Activated CD4-positive, alpha-beta memory T cell treated with anti-CD3 and anti-CD28 coated beads, Interleukin-2, amount 10 ng/mL, durations not matched to agents 7 days and 5 days (primary cell): ENCODE measurements at regions not wholly inside any gene's neighbourhood (a gene's known extent, or its start where the extent isn't known, plus 50 kb on each side); places are given as distances from the start of the nearest gene placed in this dataset.
A peak's percentile ranks its signal among the peaks of the same experiment; 100 is the strongest.

Experiments
- CTCF ChIA-PET: fragments of 350-600 bp; sonication (Branson Sonifier 250); formaldehyde crosslinking; loops from one replicate; lab custom pipeline; 2021; ENCODE audit warnings: antibody characterized with exemption, inconsistent platforms; lab: Charles Lee
- POLR2A ChIA-PET: fragments of 350-600 bp; sonication (Branson Sonifier 250); formaldehyde crosslinking; loops from one replicate; lab custom pipeline; 2021; ENCODE audit warnings: antibody characterized with exemption; lab: Charles Lee
- DNase-seq: peaks from one replicate; pipeline ENCODE4 v3.0.0-alpha.2; 2020
- H3K27ac Mint-ChIP-seq: one replicate; pipeline ENCODE4 v1.8.0; 2021; ENCODE audit warnings: mild to moderate bottlenecking, mixed read lengths
- H3K27me3 Mint-ChIP-seq: one replicate; pipeline ENCODE4 v1.8.0; 2021; ENCODE audit warnings: mixed read lengths
- H3K36me3 Mint-ChIP-seq: one replicate; pipeline ENCODE4 v1.8.0; 2021; ENCODE audit warnings: low read depth, mixed read lengths
- H3K4me1 Mint-ChIP-seq: one replicate; pipeline ENCODE4 v1.8.0; 2021; ENCODE audit warnings: mixed read lengths
- H3K4me3 Mint-ChIP-seq: one replicate; pipeline ENCODE4 v1.8.0; 2021; ENCODE audit warnings: mild to moderate bottlenecking, mixed read lengths
- H3K9me3 Mint-ChIP-seq: one replicate; pipeline ENCODE4 v1.8.0; 2021; ENCODE audit warnings: mixed read lengths

GRCh38 chr1:114286179-114286578 is 132.5 kb upstream of the SYT6 start:
- H3K9me3 Mint-ChIP-seq, result no peaks in the 10 kb centered on the region
- no peaks in the 10 kb centered on the region for H3K36me3 Mint-ChIP-seq
- H3K4me3 Mint-ChIP-seq, result no peak overlapping the region
- no peak overlapping the region for H3K27ac Mint-ChIP-seq
- peaks cover 3% of the 10 kb centered on the region for H3K4me1 Mint-ChIP-seq
- ChIA-PET POLR2A (no interaction called here), CTCF (interaction anchor here (1.4 to 1.8 kb wide), 2 partner anchors 10 to 40 kb away, joined by 4 read pairs; no protein-coding TSS in a partner anchor)
- H3K27me3 Mint-ChIP-seq, result no peaks in the 10 kb centered on the region
- DNase-seq, result no peak

DNA sequence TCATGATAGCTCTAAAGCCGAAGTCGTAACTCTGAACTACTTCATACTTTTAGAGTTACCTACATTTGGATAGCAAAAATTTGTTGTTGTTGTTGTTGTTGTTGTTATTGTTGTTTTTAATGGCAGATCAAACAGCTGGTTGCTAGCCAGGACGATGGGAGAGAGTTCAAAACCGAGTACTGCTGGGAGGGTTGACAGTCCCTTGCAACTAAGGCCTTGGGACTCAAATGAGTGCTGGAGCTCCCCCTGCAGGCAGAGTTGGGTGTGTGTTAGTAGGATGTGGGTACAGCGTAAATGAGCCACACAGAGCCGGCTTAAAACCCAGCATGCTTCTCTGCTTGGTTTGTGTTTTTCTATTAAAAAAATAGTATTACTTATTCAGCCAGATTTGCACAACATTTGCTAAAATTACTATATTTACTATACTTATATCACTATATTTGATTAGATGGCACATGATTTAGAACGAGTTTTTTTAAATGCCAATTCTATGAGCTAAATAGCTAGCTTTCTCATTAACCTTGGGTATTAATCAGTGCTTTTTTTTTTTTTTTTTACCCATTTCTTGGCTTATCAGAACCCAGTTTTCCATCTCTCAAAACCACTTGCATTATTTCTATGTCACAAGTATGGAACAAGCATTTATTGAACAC is 129.2 kb upstream of the SYT6 start:
- CTCF ChIA-PET, result interaction anchor here (0.6 to 3.7 kb wide), 46 partner anchors 9 to 765 kb away, joined by 3 to 35 read pairs (median 4); partner anchors contain the start of gene OLFML3
- H3K4me3 Mint-ChIP-seq, result no peak overlapping the region
- POLR2A ChIA-PET, result interaction anchor here (0.7 to 1.2 kb wide), 4 partner anchors 64 to 353 kb away, joined by 3 read pairs; partner anchors contain the start of gene HIPK1

DNA sequence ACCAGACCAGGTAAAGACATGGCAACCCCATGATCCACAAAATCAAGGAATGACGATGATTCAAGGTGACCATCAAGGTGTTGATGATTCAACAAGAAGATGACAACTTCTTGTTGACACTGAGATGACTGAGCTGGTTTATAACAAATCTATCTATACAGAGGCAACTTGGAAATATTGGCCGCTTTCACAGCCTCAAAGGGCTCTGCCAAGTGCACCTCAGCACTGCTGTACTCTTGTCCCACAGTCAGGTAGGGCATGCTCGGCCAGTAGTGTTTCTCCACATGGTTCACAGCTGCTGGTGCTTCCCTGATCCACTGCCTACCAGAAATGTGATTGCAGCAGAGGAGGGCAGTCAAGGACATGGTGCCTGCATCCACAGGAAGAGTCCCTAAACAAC is 125.2 kb upstream of the SYT6 start:
- ChIA-PET CTCF (no interaction called here), POLR2A (no interaction called here)
- Mint-ChIP-seq H3K9me3 (no peaks in the 10 kb centered on the region), H3K27ac (no peak overlapping the region), H3K4me1 (peaks cover 3% of the 10 kb centered on the region), H3K4me3 (no peak overlapping the region), H3K36me3 (no peaks in the 10 kb centered on the region), H3K27me3 (peaks cover 18% of the 10 kb centered on the region)
- DNase-seq, result no peak

More for the DNA sequence above, 129.2 kb upstream of the SYT6 start:
- DNase-seq, result peak; percentile 88
- Mint-ChIP-seq H3K36me3 (no peaks in the 10 kb centered on the region), H3K9me3 (no peaks in the 10 kb centered on the region), H3K27ac (no peak overlapping the region), H3K27me3 (peaks cover 3% of the 10 kb centered on the region), H3K4me1 (peaks cover 3% of the 10 kb centered on the region)

GRCh38 chr1:114278430-114278829 is 124.8 kb upstream of the SYT6 start:
- peaks cover 18% of the 10 kb centered on the region for H3K27me3 Mint-ChIP-seq
- H3K9me3 Mint-ChIP-seq, result no peaks in the 10 kb centered on the region
- no peak overlapping the region for H3K4me3 Mint-ChIP-seq
- H3K36me3 Mint-ChIP-seq, result no peaks in the 10 kb centered on the region
- no peak for DNase-seq
- peaks cover 3% of the 10 kb centered on the region for H3K4me1 Mint-ChIP-seq
- no peak overlapping the region for H3K27ac Mint-ChIP-seq
- ChIA-PET POLR2A (no interaction called here), CTCF (no interaction called here)

- Mint-ChIP-seq H3K27me3 (peaks cover 26% of the 10 kb centered on the region), H3K27ac (no peak overlapping the region), H3K9me3 (no peaks in the 10 kb centered on the region), H3K4me3 (no peak overlapping the region), H3K36me3 (no peaks in the 10 kb centered on the region), H3K4me1 (no peaks in the 10 kb centered on the region)
- ChIA-PET CTCF (interaction anchor here (1.3 to 1.9 kb wide), 2 partner anchors 8 to 12 kb away, joined by 4 to 5 read pairs; no protein-coding TSS in a partner anchor), POLR2A (no interaction called here)
- DNase-seq, result no peak
Observed at GRCh38 chr1:114274621-114275317, 121.1 kb upstream of the SYT6 start.

GRCh38 chr1:114272593-114272992 is 118.9 kb upstream of the SYT6 start:
- H3K9me3 Mint-ChIP-seq, result no peaks in the 10 kb centered on the region
- H3K27ac Mint-ChIP-seq, result no peak overlapping the region
- H3K4me1 Mint-ChIP-seq, result peaks cover 2% of the 10 kb centered on the region
- peaks cover 25% of the 10 kb centered on the region for H3K27me3 Mint-ChIP-seq
- no peaks in the 10 kb centered on the region for H3K36me3 Mint-ChIP-seq
- no peak overlapping the region for H3K4me3 Mint-ChIP-seq
- POLR2A ChIA-PET, result no interaction called here
- CTCF ChIA-PET, result interaction anchor here (1.3 to 3.8 kb wide), 2 partner anchors 10 to 296 kb away, joined by 3 to 25 read pairs; no protein-coding TSS in a partner anchor
- DNase-seq, result no peak

DNA sequence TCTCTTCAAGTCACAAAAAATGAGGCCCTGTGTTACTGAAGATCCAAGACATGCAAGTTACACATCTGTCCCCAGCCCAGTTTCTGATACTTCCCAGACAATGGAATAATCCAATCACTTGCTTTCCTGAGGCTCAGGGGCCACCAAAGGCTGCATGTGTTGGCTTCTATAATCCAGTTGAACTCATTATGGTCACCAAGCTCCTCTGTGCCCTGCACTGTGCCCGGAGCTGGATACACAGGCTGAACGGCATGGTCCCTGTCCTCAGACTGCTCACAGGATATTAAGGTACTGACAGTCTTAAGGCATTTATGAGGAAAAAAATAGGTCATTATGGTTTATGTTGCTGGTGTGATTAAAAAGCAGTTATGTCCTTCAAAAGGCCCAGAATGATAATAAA is 117.0 kb upstream of the SYT6 start:
- H3K4me1 Mint-ChIP-seq, result peaks cover 2% of the 10 kb centered on the region

GRCh38 chr1:114270282-114270681 is 116.6 kb upstream of the SYT6 start:
- H3K4me3 Mint-ChIP-seq, result no peak overlapping the region

More for the DNA sequence above, 117.0 kb upstream of the SYT6 start:
- H3K27me3 Mint-ChIP-seq, result peaks cover 33% of the 10 kb centered on the region
- H3K27ac Mint-ChIP-seq, result no peak overlapping the region
- ChIA-PET CTCF (interaction anchor here (3.8 kb wide), 1 partner anchor 12 kb away, joined by 25 read pairs; no protein-coding TSS in a partner anchor), POLR2A (no interaction called here)
- no peaks in the 10 kb centered on the region for H3K9me3 Mint-ChIP-seq
- DNase-seq, result no peak
- no peak overlapping the region for H3K4me3 Mint-ChIP-seq
- no peaks in the 10 kb centered on the region for H3K36me3 Mint-ChIP-seq

GRCh38 chr1:114269539-114269938 is 115.9 kb upstream of the SYT6 start:
- peaks cover 2% of the 10 kb centered on the region for H3K4me1 Mint-ChIP-seq
- H3K27me3 Mint-ChIP-seq, result peaks cover 28% of the 10 kb centered on the region
- CTCF ChIA-PET, result interaction anchor here (3.8 kb wide), 1 partner anchor 14 kb away, joined by 25 read pairs; no protein-coding TSS in a partner anchor
- H3K4me3 Mint-ChIP-seq, result no peak overlapping the region
- no peak overlapping the region for H3K27ac Mint-ChIP-seq
- no peaks in the 10 kb centered on the region for H3K9me3 Mint-ChIP-seq
- POLR2A ChIA-PET, result no interaction called here
- DNase-seq, result no peak
- no peaks in the 10 kb centered on the region for H3K36me3 Mint-ChIP-seq

More at GRCh38 chr1:114270282-114270681, 116.6 kb upstream of the SYT6 start:
- Mint-ChIP-seq H3K9me3 (no peaks in the 10 kb centered on the region), H3K27ac (no peak overlapping the region), H3K27me3 (peaks cover 32% of the 10 kb centered on the region), H3K4me1 (peaks cover 2% of the 10 kb centered on the region), H3K36me3 (no peaks in the 10 kb centered on the region)
- no peak for DNase-seq
- CTCF ChIA-PET, result interaction anchor here (3.8 kb wide), 1 partner anchor 13 kb away, joined by 25 read pairs; no protein-coding TSS in a partner anchor
- POLR2A ChIA-PET, result no interaction called here

DNA sequence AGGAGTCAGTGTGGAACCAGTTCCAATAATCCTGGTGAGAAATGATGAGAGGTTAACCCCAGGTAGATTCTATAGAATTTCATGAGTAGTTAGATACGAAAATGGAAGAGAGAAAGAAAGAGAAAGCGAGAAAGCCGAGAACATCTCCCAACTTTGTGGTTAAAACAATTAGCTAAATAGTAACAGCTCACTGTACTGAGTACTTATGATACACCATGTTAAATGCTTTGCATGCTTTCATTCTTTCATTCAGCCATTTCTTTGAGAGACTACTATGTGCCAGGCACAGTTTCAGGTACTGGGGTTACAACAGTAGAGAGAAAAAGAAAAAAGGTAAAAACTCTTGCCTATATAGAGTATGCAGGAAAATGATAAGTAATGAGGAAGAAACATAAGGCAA is 109.7 kb upstream of the SYT6 start:
- no peaks in the 10 kb centered on the region for H3K36me3 Mint-ChIP-seq
- CTCF ChIA-PET, result interaction anchor here (1.6 kb wide), 1 partner anchor 20 kb away, joined by 3 read pairs; no protein-coding TSS in a partner anchor
- POLR2A ChIA-PET, result no interaction called here
- no peaks in the 10 kb centered on the region for H3K9me3 Mint-ChIP-seq
- H3K4me3 Mint-ChIP-seq, result no peak overlapping the region
- no peaks in the 10 kb centered on the region for H3K4me1 Mint-ChIP-seq
- H3K27me3 Mint-ChIP-seq, result peaks cover 21% of the 10 kb centered on the region
- no peak overlapping the region for H3K27ac Mint-ChIP-seq
- DNase-seq, result no peak

GRCh38 chr1:114262337-114262736 is 108.7 kb upstream of the SYT6 start:
- DNase-seq, result no peak
- ChIA-PET POLR2A (no interaction called here), CTCF (no interaction called here)
- H3K9me3 Mint-ChIP-seq, result no peaks in the 10 kb centered on the region
- H3K27me3 Mint-ChIP-seq, result peaks cover 18% of the 10 kb centered on the region
- H3K27ac Mint-ChIP-seq, result no peak overlapping the region
- no peaks in the 10 kb centered on the region for H3K4me1 Mint-ChIP-seq
- H3K36me3 Mint-ChIP-seq, result no peaks in the 10 kb centered on the region
- no peak overlapping the region for H3K4me3 Mint-ChIP-seq

- Mint-ChIP-seq H3K9me3 (peaks cover 2% of the 10 kb centered on the region), H3K4me3 (no peak overlapping the region), H3K27me3 (peaks cover 8% of the 10 kb centered on the region), H3K27ac (no peak overlapping the region), H3K36me3 (no peaks in the 10 kb centered on the region), H3K4me1 (no peaks in the 10 kb centered on the region)
- DNase-seq, result no peak
- ChIA-PET POLR2A (no interaction called here), CTCF (no interaction called here)
Observed at GRCh38 chr1:114260805-114261484, 107.3 kb upstream of the SYT6 start.
